ENCODE measurements at regions not wholly inside any gene's neighbourhood (a gene's known extent, or its start where the extent isn't known, plus 50 kb on each side); places are given as distances from the start of the nearest gene placed in this dataset.

- no peak for TF ChIP-seq CEBPB (IDR thresholded peaks at IDR 0.05; ENCODE audit: low read depth, low read length)
- TF ChIP-seq KDM5A (IDR thresholded peaks at IDR 0.05; ENCODE audit: low read length): no peak
- TF ChIP-seq SP4 (IDR thresholded peaks at IDR 0.05; ENCODE audit: low read length): no peak
- TF ChIP-seq FOSL1 (IDR thresholded peaks at IDR 0.05; ENCODE audit: insufficient read depth, low read depth, low read length): no peak
- TF ChIP-seq TEAD4 (IDR thresholded peaks at IDR 0.05; ENCODE audit: low read depth, low read length): no peak
- no peak for TF ChIP-seq USF2 (IDR thresholded peaks at IDR 0.05; ENCODE audit: low read length)
- TF ChIP-seq KDM1A (IDR thresholded peaks at IDR 0.05; ENCODE audit: borderline replicate concordance, low read length): no peak
- DNase-seq (ENCODE audit: low read depth in 1 of 2, low spot score in 2 of 2): no peak
- WGBS, 2 experiments (ENCODE audit: extremely low coverage in 1 of 2, insufficient coverage in 1 of 2, insufficient read length in 1 of 2, insufficient replicate concordance in 2 of 2, low coverage in 1 of 2, low lambda C conversion rate in 2 of 2, missing lambda C conversion rate in 1 of 2): no CpG with 5 or more reads among the region's 1 CpG
These were observed 470.8 kb upstream of the MAP3K7 start for GRCh38 chr6:91057689-91058088.

More at GRCh38 chr6:91057689-91058088, 470.8 kb upstream of the MAP3K7 start:
- Histone ChIP-seq H3K4me3 (ENCODE audit: extremely low read depth in 1 of 4, insufficient read depth in 2 of 4, low read depth in 3 of 4, low read length in 4 of 4) (no peak overlapping the region), H3K79me2 (ENCODE audit: control insufficient read depth in 1 of 2, insufficient read depth in 2 of 2, low read length in 2 of 2) (no peaks in the 10 kb centered on the region), H2AK5ac (ENCODE audit: low read depth, low read length) (no peak overlapping the region), H2BK120ac (replicated peaks; ENCODE audit: low read depth, low read length) (no peak overlapping the region), H3K4me2 (ENCODE audit: insufficient read depth in 1 of 2, low read depth in 2 of 2, low read length in 2 of 2) (no peak overlapping the region), H3K23me2 (ENCODE audit: low read depth, low read length) (no peaks in the 10 kb centered on the region), H4K5ac (ENCODE audit: insufficient read length, low read depth, low read length) (no peak overlapping the region), H3K27ac (ENCODE audit: low read depth, low read length) (no peak overlapping the region), H3K27me3 (replicated peaks in 1 of 4; ENCODE audit: control insufficient read depth in 3 of 4, extremely low read depth in 1 of 4, insufficient read depth in 3 of 4, low read length in 3 of 4) (no peaks in the 10 kb centered on the region), H4K8ac (ENCODE audit: extremely low read depth, insufficient read depth, low read length) (no peak overlapping the region), H2BK20ac (ENCODE audit: low read length) (no peak overlapping the region), H3K36me3 (ENCODE audit: control insufficient read depth in 2 of 4, insufficient read depth in 4 of 4, low read length in 3 of 4) (no peaks in the 10 kb centered on the region), H3K9me3 (ENCODE audit: insufficient read depth in 2 of 2, low read depth in 1 of 2, low read length in 1 of 2) (peaks cover 3 to 7% of the 10 kb centered on the region in 2 experiments; a peak in 2 of 4 replicates), H2BK12ac (ENCODE audit: low read depth, low read length) (no peak overlapping the region), H3K9ac (replicated peaks in 1 of 4; ENCODE audit: extremely low read depth in 1 of 4, low read depth in 3 of 4, low read length in 3 of 4) (no peak overlapping the region), H3K18ac (ENCODE audit: extremely low read depth, low read length) (no peak overlapping the region), H4K20me1 (replicated peaks in 1 of 2; ENCODE audit: control insufficient read depth in 1 of 2, insufficient read depth in 2 of 2, low read length in 2 of 2) (no peaks in the 10 kb centered on the region), H3K4ac (replicated peaks; ENCODE audit: insufficient read length, low read depth, low read length) (no peak overlapping the region), H3K23ac (ENCODE audit: insufficient read length) (no peak overlapping the region), H3K56ac (replicated peaks; ENCODE audit: insufficient read length, low read depth, low read length) (no peak overlapping the region), H3K4me1 (replicated peaks in 1 of 4; ENCODE audit: control insufficient read depth in 3 of 4, insufficient read depth in 4 of 4, low read length in 3 of 4) (0 out of 7 replicates have a peak, but pooled peaks cover 0 to 3% (median 0%) of the 10 kb centered on the region in 4 experiments), H3K79me1 (ENCODE audit: low read depth, low read length) (no peaks in the 10 kb centered on the region; the same call in 1 of the 2 replicates), H3K14ac (ENCODE audit: insufficient read length) (no peak overlapping the region), H2BK15ac (ENCODE audit: low read length) (no peak overlapping the region), H2BK5ac (ENCODE audit: low read depth, low read length) (no peak overlapping the region), H4K91ac (replicated peaks; ENCODE audit: insufficient read length, low read length) (no peak overlapping the region), H2AFZ (ENCODE audit: low read length) (no peak overlapping the region)
- no peak for FAIRE-seq
- ChIA-PET POLR2A (ENCODE audit: partially characterized antibody) (no interaction called here), CTCF (ENCODE audit: partially characterized antibody) (no interaction called here)

All from H1 (cell line).